Common myeloid progenitor, CD34-positive (primary cell): ENCODE measurements at regions not wholly inside any gene's neighbourhood (a gene's known extent, or its start where the extent isn't known, plus 50 kb on each side); places are given as distances from the start of the nearest gene placed in this dataset.

Source experiments
- CTCF ChIA-PET: fragments of 350-600 bp; sonication (Branson Sonifier 250); formaldehyde crosslinking; loops from one replicate; lab custom pipeline; 2021; ENCODE audit warnings: antibody characterized with exemption; lab: Charles Lee
- POLR2A ChIA-PET: fragments of 350-600 bp; sonication (Branson Sonifier 250); formaldehyde crosslinking; loops from one replicate; lab custom pipeline; 2021; ENCODE audit warnings: antibody characterized with exemption; lab: Charles Lee
- DNase-seq, 3 donors: peaks; one replicate each; pipeline versions ENCODE4 v3.0.0 to v3.0.0-alpha.2; 2013
- H3K27ac ChIP-seq, 2 experiments: 1 replicate in 1 of 2; 2 replicates in 1 of 2; pipeline ENCODE4 v1.7.0; 2013; ENCODE audit warnings: inconsistent platforms in 2 of 2, low read length in 2 of 2, mild to moderate bottlenecking in 2 of 2, low read depth in 1 of 2, moderate library complexity in 1 of 2; ENCODE audit not compliant: severe bottlenecking in 2 of 2, insufficient read depth in 1 of 2, poor library complexity in 1 of 2
- H3K27me3 ChIP-seq, 5 experiments: replicated peaks in 2 of 5; 1 replicate in 3 of 5; 2 replicates in 2 of 5; pipeline versions ENCODE4 v1.6.1 to v1.7.0; 2013; ENCODE audit warnings: low read length in 4 of 5, mild to moderate bottlenecking in 2 of 5, moderate library complexity in 2 of 5, inconsistent platforms in 1 of 5; ENCODE audit not compliant: insufficient read depth in 5 of 5, control insufficient read depth in 4 of 5
- H3K36me3 ChIP-seq, 4 experiments: 1 replicate in 2 of 4; 2 replicates in 2 of 4; pipeline versions ENCODE4 v1.6.1 to v1.7.0; 2013; ENCODE audit warnings: low read length in 3 of 4, control low read depth in 1 of 4, mild to moderate bottlenecking in 1 of 4; ENCODE audit not compliant: control insufficient read depth in 4 of 4, insufficient read depth in 4 of 4
- H3K4me1 ChIP-seq, 4 experiments: 1 replicate in 3 of 4; 2 replicates in 1 of 4; pipeline versions ENCODE4 v1.6.1 to v1.7.1; 2013; ENCODE audit warnings: low read length in 3 of 4, mild to moderate bottlenecking in 3 of 4, control low read depth in 1 of 4, inconsistent platforms in 1 of 4, moderate library complexity in 1 of 4; ENCODE audit not compliant: control insufficient read depth in 4 of 4, insufficient read depth in 4 of 4; ENCODE audit errors: control extremely low read depth in 1 of 4
- H3K4me3 ChIP-seq, 7 experiments: 1 replicate in 4 of 7; 2 replicates in 3 of 7; pipeline versions ENCODE4 v1.5.1 to v1.7.0; 2013; ENCODE audit warnings: mild to moderate bottlenecking in 7 of 7, low read length in 6 of 7, moderate library complexity in 6 of 7, inconsistent platforms in 2 of 7, low read depth in 2 of 7, control low read depth in 1 of 7; ENCODE audit not compliant: insufficient read depth in 4 of 7, control insufficient read depth in 1 of 7; ENCODE audit errors: extremely low read depth in 1 of 7
- H3K9me3 ChIP-seq, 5 experiments: 1 replicate in 4 of 5; 2 replicates in 1 of 5; pipeline versions ENCODE4 v1.6.1 to v1.7.1; 2013; ENCODE audit warnings: low read length in 4 of 5, mild to moderate bottlenecking in 2 of 5, inconsistent platforms in 1 of 5, low read depth in 1 of 5, moderate library complexity in 1 of 5; ENCODE audit not compliant: control insufficient read depth in 4 of 5, insufficient read depth in 2 of 5; ENCODE audit errors: control extremely low read depth in 1 of 5
- WGBS: methylation state at CpG from one replicate; pipeline ENCODE4 v1.1.5; 2013; ENCODE audit not compliant: insufficient coverage; 5-methylcytosine and 5-hydroxymethylcytosine counted together

DNA sequence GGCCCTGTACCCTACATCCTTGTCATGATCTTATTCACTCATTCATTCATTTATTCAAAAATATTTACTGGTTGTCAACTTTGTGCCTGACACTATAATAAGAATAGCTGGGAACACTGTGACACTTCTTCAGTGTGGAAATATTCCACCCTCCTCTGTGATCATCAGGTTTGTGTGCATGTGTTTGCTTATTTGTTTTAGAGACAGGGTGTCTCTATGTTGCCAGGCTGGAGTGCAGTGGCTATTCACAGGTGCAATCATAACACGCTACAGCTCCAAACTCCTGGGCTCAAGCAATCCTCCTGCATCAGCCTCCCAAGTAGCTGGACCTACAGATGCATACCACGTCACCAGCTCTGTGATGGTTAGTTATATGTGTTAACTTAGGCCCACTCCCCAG lies 50.0 kb upstream of the PLCL2 start:
- H3K27ac ChIP-seq, result no peak overlapping the region

More for the DNA sequence above, 50.0 kb upstream of the PLCL2 start:
- H3K36me3 ChIP-seq, result no peaks in the 10 kb centered on the region
- no peak overlapping the region for H3K4me3 ChIP-seq
- ChIA-PET CTCF (interaction anchor here (0.9 to 1.2 kb wide), 3 partner anchors 9 to 33 kb away, joined by 3 read pairs; no protein-coding TSS in a partner anchor), POLR2A (no interaction called here)
- no peaks in the 10 kb centered on the region for H3K9me3 ChIP-seq
- H3K27me3 ChIP-seq, result no peaks in the 10 kb centered on the region
- H3K4me1 ChIP-seq, result peaks cover 0 to 6% (median 0%) of the 10 kb centered on the region in 4 experiments
- no CpG with 5 or more reads among the region's 2 CpGs for WGBS
- no peak for DNase-seq
